ENCODE measurements at regions not wholly inside any gene's neighbourhood (a gene's known extent, or its start where the extent isn't known, plus 50 kb on each side); places are given as distances from the start of the nearest gene placed in this dataset.

- Histone ChIP-seq H3K79me2 (ENCODE audit: control insufficient read depth, insufficient read depth, low read length) (no peaks in the 10 kb centered on the region), H3K27me3 (replicated peaks in 1 of 4; ENCODE audit: control extremely low read depth in 1 of 4, control insufficient read depth in 3 of 4, insufficient read depth in 4 of 4, low read length in 3 of 4) (no peaks in the 10 kb centered on the region), H3K9ac (ENCODE audit: low read length) (no peak overlapping the region), H3K36me3 (replicated peaks in 1 of 2; ENCODE audit: control extremely low read depth in 1 of 2, control insufficient read depth in 1 of 2, extremely low read depth in 1 of 2, insufficient read depth in 2 of 2, low read length in 1 of 2) (no peaks in the 10 kb centered on the region), H3K4me2 (replicated peaks; ENCODE audit: low read depth, low read length, poor library complexity, severe bottlenecking) (no peak overlapping the region), H3K9me3 (ENCODE audit: control extremely low read depth in 1 of 3, control insufficient read depth in 2 of 3, insufficient read depth in 1 of 3, low read length in 2 of 3) (no peaks in the 10 kb centered on the region), H4K20me1 (ENCODE audit: control insufficient read depth, insufficient read depth, low read length, poor library complexity, severe bottlenecking) (no peaks in the 10 kb centered on the region), H2AFZ (ENCODE audit: insufficient read depth, low read depth, low read length, poor library complexity, severe bottlenecking) (no peak overlapping the region), H3K27ac (ENCODE audit: low read length in 2 of 2) (no peak overlapping the region), H3K4me1 (ENCODE audit: control insufficient read depth in 2 of 2, insufficient read depth in 2 of 2, low read length in 2 of 2) (no peaks in the 10 kb centered on the region), H3K4me3 (ENCODE audit: control extremely low read depth in 1 of 5, extremely low read depth in 1 of 5, insufficient read depth in 1 of 5, low read depth in 2 of 5, low read length in 4 of 5) (no peak overlapping the region)
- no peak overlapping the region for H3K4me3 Mint-ChIP-seq
- ChIA-PET POLR2A (no interaction called here), CTCF (no interaction called here)
- no peaks in the 10 kb centered on the region for H3K27me3 Mint-ChIP-seq
- TF ChIP-seq CTCF (IDR thresholded peaks at IDR 0.05) (no peak), EZH2 (IDR thresholded peaks at IDR 0.05; ENCODE audit: borderline replicate concordance, insufficient read depth, low read depth, low read length, poor library complexity, severe bottlenecking) (no peak)
- intact Hi-C loops (cut with micrococcal nuclease) = no loop called here
- H3K27ac Mint-ChIP-seq = no peak overlapping the region
- no peaks in the 10 kb centered on the region for H3K9me3 Mint-ChIP-seq (ENCODE audit: insufficient read depth)
- no peaks in the 10 kb centered on the region for H3K4me1 Mint-ChIP-seq
- DNase-seq (no peak), ATAC-seq (ENCODE audit: low read depth) (no peak)
- WGBS (ENCODE audit: insufficient coverage) = 76% methylated on average over 3 of the region's 3 CpGs
Measured at GRCh38 chr7:85529201-85529600, 342.3 kb upstream of the SEMA3D start.

GRCh38 chr7:85528581-85528980 is 341.7 kb upstream of the SEMA3D start:
- WGBS (ENCODE audit: insufficient coverage) = no CpG with 5 or more reads among the region's 2 CpGs
- H3K36me3 ChIP-seq (replicated peaks in 1 of 2; ENCODE audit: control extremely low read depth in 1 of 2, control insufficient read depth in 1 of 2, extremely low read depth in 1 of 2, insufficient read depth in 2 of 2, low read length in 1 of 2) = no peaks in the 10 kb centered on the region
- DNase-seq (no peak), ATAC-seq (ENCODE audit: low read depth) (no peak)
- H3K27ac Mint-ChIP-seq = no peak overlapping the region
- no peak overlapping the region for H3K27ac ChIP-seq (ENCODE audit: low read length in 2 of 2)
- CTCF ChIA-PET = no interaction called here
- POLR2A ChIA-PET = no interaction called here
- H3K4me1 Mint-ChIP-seq = no peaks in the 10 kb centered on the region
- no peak overlapping the region for H3K4me3 Mint-ChIP-seq
- H3K27me3 Mint-ChIP-seq = no peaks in the 10 kb centered on the region
- H3K9me3 Mint-ChIP-seq (ENCODE audit: insufficient read depth) = no peaks in the 10 kb centered on the region
- intact Hi-C loops (cut with micrococcal nuclease) = no loop called here
- no peaks in the 10 kb centered on the region for H3K27me3 ChIP-seq (replicated peaks in 1 of 4; ENCODE audit: control extremely low read depth in 1 of 4, control insufficient read depth in 3 of 4, insufficient read depth in 4 of 4, low read length in 3 of 4)
- no peaks in the 10 kb centered on the region for H3K9me3 ChIP-seq (ENCODE audit: control extremely low read depth in 1 of 3, control insufficient read depth in 2 of 3, insufficient read depth in 1 of 3, low read length in 2 of 3)
- no peaks in the 10 kb centered on the region for H3K79me2 ChIP-seq (ENCODE audit: control insufficient read depth, insufficient read depth, low read length)
- no peak overlapping the region for H3K4me2 ChIP-seq (replicated peaks; ENCODE audit: low read depth, low read length, poor library complexity, severe bottlenecking)
- no peak overlapping the region for H3K9ac ChIP-seq (ENCODE audit: low read length)
- no peaks in the 10 kb centered on the region for H4K20me1 ChIP-seq (ENCODE audit: control insufficient read depth, insufficient read depth, low read length, poor library complexity, severe bottlenecking)
- TF ChIP-seq CTCF (IDR thresholded peaks at IDR 0.05) (no peak), EZH2 (IDR thresholded peaks at IDR 0.05; ENCODE audit: borderline replicate concordance, insufficient read depth, low read depth, low read length, poor library complexity, severe bottlenecking) (no peak)
- H3K4me3 ChIP-seq (ENCODE audit: control extremely low read depth in 1 of 5, extremely low read depth in 1 of 5, insufficient read depth in 1 of 5, low read depth in 2 of 5, low read length in 4 of 5) = no peak overlapping the region
- no peaks in the 10 kb centered on the region for H3K4me1 ChIP-seq (ENCODE audit: control insufficient read depth in 2 of 2, insufficient read depth in 2 of 2, low read length in 2 of 2)
- H2AFZ ChIP-seq (ENCODE audit: insufficient read depth, low read depth, low read length, poor library complexity, severe bottlenecking) = no peak overlapping the region
